K562 (cell line): ENCODE measurements at regions not wholly inside any gene's neighbourhood (a gene's known extent, or its start where the extent isn't known, plus 50 kb on each side); places are given as distances from the start of the nearest gene placed in this dataset.

Source experiments
- ATAC-seq: fragments of 200-7000 bp; cut with Tn5 transposase; 3 replicates; pipeline ENCODE4 v1.9.1; 2020; ENCODE audit warnings: moderate library complexity
- BruUV-seq: library from RNA; stranded (reverse); fragments of 400-500 nt; replicated peaks from 2 replicates; lab custom pipeline; 2021; lab: Mats Ljungman, UMichigan
- CTCF ChIA-PET: fragments of 300-600 bp; formaldehyde crosslinking; extraction: SDS; loops from one replicate; lab custom pipeline; 2021; ENCODE audit warnings: low intra/inter-chr PET ratio; lab: Yijun Ruan, JAX
- POLR2A ChIA-PET: fragments of 300-600, 350-650 bp; sonication (Branson Sonifier 250); formaldehyde crosslinking; extraction: SDS; loops from one replicate; lab custom pipeline; 2021; ENCODE audit warnings: antibody characterized with exemption, inconsistent platforms; lab: Yijun Ruan, JAX
- DNase-seq, 4 experiments: peaks; one replicate each; pipeline versions ENCODE4 v3.0.0 to v3.0.0-alpha.2; 2011 to 2018; ENCODE audit warnings: low spot score in 3 of 4, mixed read lengths in 3 of 4; ENCODE audit errors: extremely low read depth in 1 of 4
- FAIRE-seq: peaks from 2 replicates; lab custom pipeline; 2011; peaks lifted over from hg19 to GRCh38; lab: Jason Lieb, UNC
- H2AFZ ChIP-seq: 2 replicates; pipeline ENCODE4 v1.6.0; 2011; ENCODE audit warnings: low read depth, low read length, control low read depth, inconsistent platforms
- H3K27ac ChIP-seq: fragments of 200-600 bp; 3 replicates; pipeline ENCODE4 v1.8.0; 2011; ENCODE audit warnings: low read depth, mild to moderate bottlenecking, control low read depth, inconsistent platforms, low read length, moderate library complexity, mixed read lengths; ENCODE audit errors: extremely low read depth
- H3K27me3 ChIP-seq, 2 experiments: fragments of 300-600 bp in 1 of 2; 2 replicates in 1 of 2; 3 replicates in 1 of 2; pipeline versions ENCODE4 v1.6.0 to v1.8.0; 2011; ENCODE audit warnings: inconsistent platforms in 2 of 2, low read length in 2 of 2, mild to moderate bottlenecking in 1 of 2, mixed read lengths in 1 of 2, moderate library complexity in 1 of 2; ENCODE audit not compliant: control insufficient read depth in 2 of 2, insufficient read depth in 2 of 2
- H3K36me3 ChIP-seq: fragments of 300-600 bp; 3 replicates; pipeline ENCODE4 v1.8.0; 2011; ENCODE audit warnings: mild to moderate bottlenecking, low read length, inconsistent platforms; ENCODE audit not compliant: control insufficient read depth, insufficient read depth
- H3K4me1 ChIP-seq, 2 experiments: fragments of 200-600 bp in 1 of 2; replicated peaks in 1 of 2; 2 replicates in 1 of 2; 3 replicates in 1 of 2; pipeline versions ENCODE4 v1.5.1 to v1.8.0; 2011; ENCODE audit warnings: inconsistent platforms in 2 of 2, low read length in 2 of 2, mild to moderate bottlenecking in 1 of 2, mixed read lengths in 1 of 2, moderate library complexity in 1 of 2; ENCODE audit not compliant: control insufficient read depth in 2 of 2, insufficient read depth in 2 of 2
- H3K4me2 ChIP-seq: 2 replicates; pipeline ENCODE4 v1.6.1; 2011; ENCODE audit warnings: low read length, control low read depth, inconsistent platforms, mixed read lengths; ENCODE audit not compliant: insufficient read depth
- H3K4me3 ChIP-seq: fragments of 200-600 bp; sonication (generic), shearing (Covaris generic); 2 replicates; pipeline ENCODE4 v1.5.1; 2016; ENCODE audit warnings: control low read depth, inconsistent platforms
- H3K79me2 ChIP-seq: fragments of 200-600 bp; 3 replicates; pipeline ENCODE4 v1.8.0; 2011; ENCODE audit warnings: low read length, inconsistent platforms; ENCODE audit not compliant: control insufficient read depth, insufficient read depth
- H3K9ac ChIP-seq, 2 experiments: 2 replicates each; pipeline versions ENCODE4 v1.6.0 to v1.6.1; 2011; ENCODE audit warnings: low read depth in 2 of 2, low read length in 2 of 2, control low read depth in 1 of 2, inconsistent platforms in 1 of 2, mild to moderate bottlenecking in 1 of 2, mixed read lengths in 1 of 2; ENCODE audit not compliant: insufficient read depth in 1 of 2
- H3K9me1 ChIP-seq: one replicate; pipeline ENCODE4 v1.6.0; 2011; ENCODE audit warnings: inconsistent platforms, mild to moderate bottlenecking, low read length, moderate library complexity; ENCODE audit not compliant: control insufficient read depth, insufficient read depth
- H3K9me3 ChIP-seq: replicated peaks from 2 replicates; pipeline ENCODE4 v1.5.1; 2011; ENCODE audit warnings: low read depth, low read length, inconsistent platforms; ENCODE audit not compliant: control insufficient read depth, insufficient read depth
- H4K20me1 ChIP-seq: replicated peaks from 2 replicates; pipeline ENCODE4 v1.6.1; 2011; ENCODE audit warnings: low read length, inconsistent platforms, mixed read lengths; ENCODE audit not compliant: control insufficient read depth, insufficient read depth
- ELK1 ChIP-seq: sonication (generic); formaldehyde crosslinking; IDR thresholded peaks from 2 replicates; pipeline ENCODE4 v1.8.1; 2022; ENCODE audit warnings: missing genetic modification reagents
- HDGF ChIP-seq: fragments of 450-650 bp; IDR thresholded peaks from 2 replicates; pipeline ENCODE4 v1.6.1; 2016
- MXD1 ChIP-seq: fragments of 250-450 bp; sonication (Bioruptor Pico); IDR thresholded peaks from 2 replicates; pipeline ENCODE4 v1.8.0; 2021; ENCODE audit warnings: borderline replicate concordance, mild to moderate bottlenecking, moderate library complexity; ENCODE audit not compliant: poor library complexity, severe bottlenecking
- SP1 ChIP-seq: sonication (generic); formaldehyde crosslinking; IDR thresholded peaks from 2 replicates; pipeline ENCODE4 v1.8.1; 2022; ENCODE audit warnings: mild to moderate bottlenecking, missing genetic modification reagents
- STAT5B ChIP-seq: fragments of 250-450 bp; sonication (Bioruptor Pico); IDR thresholded peaks from 2 replicates; pipeline ENCODE4 v1.8.0; 2021; ENCODE audit warnings: mild to moderate bottlenecking, inconsistent platforms
- ZBTB7A ChIP-seq: IDR thresholded peaks from 2 replicates; pipeline ENCODE4 v1.6.1; 2011; ENCODE audit warnings: low read depth, mild to moderate bottlenecking, low read length, moderate library complexity, borderline replicate concordance; ENCODE audit not compliant: control insufficient read depth
- ZFX ChIP-seq: sonication (generic); formaldehyde crosslinking; IDR thresholded peaks from 2 replicates; pipeline ENCODE4 v1.8.0; 2022; ENCODE audit warnings: mild to moderate bottlenecking, missing genetic modification reagents, moderate library complexity
- ZNF639 ChIP-seq, 2 experiments: fragments of 200-800 bp in 1 of 2; sonication (Bioruptor generic) in 1 of 2; sonication (generic) in 1 of 2; formaldehyde crosslinking in 1 of 2; IDR thresholded peaks in 1 of 2; conservative IDR thresholded peaks in 1 of 2; 2 replicates each; pipeline versions ENCODE4 v1.5.0 to v1.6.1; 2016 to 2020; ENCODE audit warnings: missing compliant biosample characterization in 1 of 2, missing genetic modification characterization in 1 of 2, missing genetic modification reagents in 1 of 2
- in situ Hi-C: fragments of 300-500 bp; cut with MboI; formaldehyde crosslinking; loops from 4 replicates; pipeline ENCODE4 v1.15.0; 2018; ENCODE audit warnings: inconsistent platforms, mixed read lengths
- intact Hi-C: fragments of 100-400 bp; cut with micrococcal nuclease; formaldehyde crosslinking; loops from 2 replicates; pipeline ENCODE4 v1.14.2; 2022

GRCh38 chr1:61561666-61562065, 163.3 kb downstream of the TM2D1 start:
- H3K36me3 ChIP-seq, result no peaks in the 10 kb centered on the region
- no peak overlapping the region for H3K9ac ChIP-seq
- H3K27ac ChIP-seq, result no peak overlapping the region
- no peaks in the 10 kb centered on the region for H3K79me2 ChIP-seq
- no peaks in the 10 kb centered on the region for H4K20me1 ChIP-seq
- DNase-seq (no peak), FAIRE-seq (no peak), ATAC-seq (no peak)
- BruUV-seq, result no TSS peak
- POLR2A ChIA-PET, result no interaction called here
- no peaks in the 10 kb centered on the region; the same call in 1 of the 2 replicates for H3K9me3 ChIP-seq
- in situ Hi-C loops (no loop called here), intact Hi-C loops (no loop called here)
- H2AFZ ChIP-seq, result no peak overlapping the region
- no peaks in the 10 kb centered on the region for H3K4me1 ChIP-seq
- no peaks in the 10 kb centered on the region for H3K27me3 ChIP-seq
- no peaks in the 10 kb centered on the region for H3K9me1 ChIP-seq
- no peak for TF ChIP-seq ZFX (CRISPR knock-in tag)
- TF ChIP-seq ELK1, result no peak
- no peak for TF ChIP-seq ZBTB7A
- no peak for TF ChIP-seq HDGF
- TF ChIP-seq MXD1, result no peak
- TF ChIP-seq STAT5B (CRISPR knock-in tag), result no peak
- TF ChIP-seq ZNF639 (CRISPR knock-in tag; conservative IDR thresholded peaks at IDR 0.05 in 1 of 2, IDR thresholded peaks at IDR 0.05 in 1 of 2), result no peak
- no peak for TF ChIP-seq SP1
- TF ChIP-seq, all 486 proteins: peak for 0
- no peak overlapping the region for H3K4me2 ChIP-seq
- no peak overlapping the region for H3K4me3 ChIP-seq
- CTCF ChIA-PET, result no interaction called here
